ENCODE measurements at regions not wholly inside any gene's neighbourhood (a gene's known extent, or its start where the extent isn't known, plus 50 kb on each side); places are given as distances from the start of the nearest gene placed in this dataset.

- Histone ChIP-seq H3K9me3 (ENCODE audit: control insufficient read depth in 2 of 3, insufficient read depth in 1 of 3, low read length in 3 of 3) (no peaks in the 10 kb centered on the region), H3K4me1 (ENCODE audit: control insufficient read depth in 2 of 3, insufficient read depth in 2 of 3, low read depth in 1 of 3, low read length in 3 of 3) (no peaks in the 10 kb centered on the region), H3K36me3 (ENCODE audit: control insufficient read depth in 2 of 3, insufficient read depth in 3 of 3, low read length in 3 of 3) (no peaks in the 10 kb centered on the region), H3K27ac (ENCODE audit: low read depth in 2 of 2, low read length in 2 of 2) (no peak overlapping the region), H3K4me3 (ENCODE audit: low read length in 3 of 3) (no peak overlapping the region), H3K27me3 (ENCODE audit: control insufficient read depth, insufficient read depth, low read length) (peaks cover 8% of the 10 kb centered on the region), H3K9ac (ENCODE audit: low read length in 3 of 3) (no peak overlapping the region)
- DNase-seq (no peak), FAIRE-seq (no peak)
- TF ChIP-seq CTCF (IDR thresholded peaks at IDR 0.05; ENCODE audit: borderline replicate concordance, extremely low read depth, insufficient read depth) = no peak
- intact Hi-C loops (cut with DNase I) = no loop called here
These were observed 74.3 kb downstream of the KLHDC7A start for GRCh38 chr1:18555036-18555435.

- Histone ChIP-seq H3K27me3 (ENCODE audit: control insufficient read depth, insufficient read depth, low read length) (peaks cover 8% of the 10 kb centered on the region), H3K4me1 (ENCODE audit: control insufficient read depth in 2 of 3, insufficient read depth in 2 of 3, low read depth in 1 of 3, low read length in 3 of 3) (no peaks in the 10 kb centered on the region), H3K9ac (ENCODE audit: low read length in 3 of 3) (no peak overlapping the region), H3K4me3 (ENCODE audit: low read length in 3 of 3) (no peak overlapping the region), H3K36me3 (ENCODE audit: control insufficient read depth in 2 of 3, insufficient read depth in 3 of 3, low read length in 3 of 3) (no peaks in the 10 kb centered on the region), H3K27ac (ENCODE audit: low read depth in 2 of 2, low read length in 2 of 2) (no peak overlapping the region), H3K9me3 (ENCODE audit: control insufficient read depth in 2 of 3, insufficient read depth in 1 of 3, low read length in 3 of 3) (no peaks in the 10 kb centered on the region)
- DNase-seq (peak in 1 of 5 donors; percentile 44), FAIRE-seq (no peak)
- TF ChIP-seq CTCF (IDR thresholded peaks at IDR 0.05; ENCODE audit: borderline replicate concordance, extremely low read depth, insufficient read depth) = peak; percentile 10
- intact Hi-C loops (cut with DNase I) = no loop called here
These were observed 74.3 kb upstream of the PAX7 start for GRCh38 chr1:18556364-18556763.

- no peak overlapping the region for H3K9ac ChIP-seq (ENCODE audit: low read length in 3 of 3)
- no peaks in the 10 kb centered on the region for H3K36me3 ChIP-seq (ENCODE audit: control insufficient read depth in 2 of 3, insufficient read depth in 3 of 3, low read length in 3 of 3)
- FAIRE-seq (no peak), DNase-seq (peak; percentile 50 to 81 (median 61))
- peak; percentile 1 for TF ChIP-seq CTCF (IDR thresholded peaks at IDR 0.05; ENCODE audit: borderline replicate concordance, extremely low read depth, insufficient read depth)
- H3K4me3 ChIP-seq (ENCODE audit: low read length in 3 of 3) = no peak overlapping the region
- no peaks in the 10 kb centered on the region for H3K9me3 ChIP-seq (ENCODE audit: control insufficient read depth in 2 of 3, insufficient read depth in 1 of 3, low read length in 3 of 3)
- peaks cover 8% of the 10 kb centered on the region for H3K27me3 ChIP-seq (ENCODE audit: control insufficient read depth, insufficient read depth, low read length)
- no peak overlapping the region for H3K27ac ChIP-seq (ENCODE audit: low read depth in 2 of 2, low read length in 2 of 2)
- intact Hi-C loops (cut with DNase I) = no loop called here
- no peaks in the 10 kb centered on the region for H3K4me1 ChIP-seq (ENCODE audit: control insufficient read depth in 2 of 3, insufficient read depth in 2 of 3, low read depth in 1 of 3, low read length in 3 of 3)
These were observed 72.8 kb upstream of the PAX7 start for GRCh38 chr1:18557621-18558465.

Measured in kidney (tissue), 13 donors.